Effector memory CD4-positive, alpha-beta T cell (primary cell): ENCODE measurements at regions not wholly inside any gene's neighbourhood (a gene's known extent, or its start where the extent isn't known, plus 50 kb on each side); places are given as distances from the start of the nearest gene placed in this dataset.

Experiments used
- DNase-seq, 3 donors: peaks; one replicate each; pipeline ENCODE4 v3.0.0-alpha.2; 2020
- H3K27ac ChIP-seq: 2 replicates; pipeline ENCODE4 v1.7.0; 2013; ENCODE audit warnings: mild to moderate bottlenecking, low read length, moderate library complexity; ENCODE audit not compliant: insufficient read depth, poor library complexity, severe bottlenecking
- H3K27me3 ChIP-seq: replicated peaks from 2 replicates; pipeline ENCODE4 v1.7.0; 2013; ENCODE audit warnings: mild to moderate bottlenecking, low read length; ENCODE audit not compliant: insufficient read depth, control insufficient read depth, poor library complexity, severe bottlenecking
- H3K36me3 ChIP-seq: 2 replicates; pipeline ENCODE4 v1.7.0; 2013; ENCODE audit warnings: mild to moderate bottlenecking, low read length, moderate library complexity; ENCODE audit not compliant: control insufficient read depth, insufficient read depth
- H3K4me1 ChIP-seq: 2 replicates; pipeline ENCODE4 v1.7.0; 2013; ENCODE audit warnings: low read length, mild to moderate bottlenecking; ENCODE audit not compliant: control insufficient read depth, insufficient read depth, poor library complexity, severe bottlenecking
- H3K4me3 ChIP-seq: 2 replicates; pipeline ENCODE4 v1.7.0; 2013; ENCODE audit warnings: low read length, low read depth, mild to moderate bottlenecking; ENCODE audit not compliant: insufficient read depth, poor library complexity, severe bottlenecking
- H3K9me3 ChIP-seq: 2 replicates; pipeline ENCODE4 v1.7.0; 2013; ENCODE audit warnings: mild to moderate bottlenecking, low read length, moderate library complexity; ENCODE audit not compliant: control insufficient read depth

DNA sequence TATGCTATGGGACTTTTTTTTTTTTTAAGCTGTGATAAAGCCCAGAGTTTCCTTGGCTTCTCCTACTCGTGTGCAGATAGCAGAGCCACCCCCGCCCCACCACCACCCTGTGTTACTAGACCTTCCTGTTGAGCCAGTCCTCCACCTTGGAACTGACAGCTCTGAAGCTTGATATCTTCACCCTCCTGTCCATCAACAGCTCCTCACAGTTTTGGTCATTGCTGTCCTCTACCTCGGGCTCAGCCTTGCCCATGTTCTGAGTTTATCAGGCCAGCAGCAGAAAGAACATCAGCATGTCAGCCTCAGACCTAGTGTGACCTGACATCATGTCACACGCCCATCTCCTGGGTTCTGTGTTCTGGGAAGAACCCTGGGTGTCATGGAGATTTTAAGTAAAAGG lies 167.1 kb upstream of the RAI14 start:
- no peaks in the 10 kb centered on the region for H3K4me1 ChIP-seq
- no peak for DNase-seq
- H3K36me3 ChIP-seq, result no peaks in the 10 kb centered on the region
- H3K9me3 ChIP-seq, result no peaks in the 10 kb centered on the region
- H3K27me3 ChIP-seq, result no peaks in the 10 kb centered on the region
- no peak overlapping the region for H3K27ac ChIP-seq
- H3K4me3 ChIP-seq, result no peak overlapping the region

DNA sequence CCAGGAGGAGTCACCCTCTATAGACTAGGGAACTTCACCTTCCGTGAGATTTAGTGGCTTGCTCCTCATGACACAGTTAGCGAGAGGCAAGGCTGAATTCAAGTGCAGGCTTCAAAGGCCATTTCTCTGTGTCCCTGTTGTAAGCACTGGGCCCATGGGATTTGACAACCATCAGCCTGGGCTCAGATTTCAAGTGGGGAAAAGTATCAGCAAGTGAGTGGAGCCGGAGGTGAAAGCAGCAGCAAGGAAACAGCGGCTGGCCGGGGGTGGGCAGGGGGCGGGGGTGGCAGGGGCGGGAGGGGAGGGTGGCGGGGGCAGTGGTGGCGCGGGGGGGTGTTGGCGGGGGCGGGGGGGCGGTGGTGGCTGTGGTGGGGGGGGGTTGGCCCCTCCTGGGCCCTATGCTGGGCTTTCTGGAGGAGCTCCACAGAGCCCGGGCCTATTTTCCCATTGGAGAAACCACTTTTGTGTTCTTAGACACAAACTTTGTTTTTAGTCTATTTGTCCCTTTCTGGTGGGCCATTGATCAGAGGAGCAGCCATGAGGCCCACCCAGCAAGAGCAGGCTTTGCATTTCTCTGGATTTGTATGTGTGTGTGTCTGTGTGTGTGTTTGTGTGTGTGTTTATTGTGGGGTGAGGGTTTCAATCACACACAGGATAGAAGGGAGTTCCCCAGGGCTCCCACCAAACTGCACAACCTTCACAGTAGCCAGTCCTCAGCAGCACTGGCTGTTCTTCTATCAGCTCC lies 165.4 kb upstream of the RAI14 start:
- no peak overlapping the region for H3K4me3 ChIP-seq
- H3K27me3 ChIP-seq, result no peaks in the 10 kb centered on the region
- no peaks in the 10 kb centered on the region for H3K4me1 ChIP-seq
- DNase-seq, result no peak
- H3K36me3 ChIP-seq, result no peaks in the 10 kb centered on the region
- H3K27ac ChIP-seq, result no peak overlapping the region
- no peaks in the 10 kb centered on the region for H3K9me3 ChIP-seq

DNA sequence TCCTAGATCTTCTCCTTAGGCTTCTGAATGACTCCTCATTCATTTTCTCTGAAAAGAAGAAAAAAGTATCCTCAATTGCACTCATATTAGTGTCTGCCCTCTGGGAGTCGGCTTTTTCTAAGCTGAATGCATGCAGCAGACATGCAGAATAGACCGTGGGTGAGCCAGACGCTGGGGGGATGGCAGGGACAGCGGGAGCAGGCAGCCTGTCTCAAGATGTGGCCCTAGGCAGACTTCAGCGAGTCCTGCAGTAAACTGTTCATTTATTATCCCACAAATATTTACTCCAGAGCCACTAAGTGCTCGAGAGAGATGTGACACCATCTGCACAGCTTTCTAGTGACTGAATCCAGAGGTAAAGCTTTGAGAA lies 164.9 kb upstream of the RAI14 start:
- Histone ChIP-seq H3K27me3 (no peaks in the 10 kb centered on the region), H3K9me3 (no peaks in the 10 kb centered on the region), H3K4me3 (no peak overlapping the region), H3K27ac (no peak overlapping the region), H3K4me1 (no peaks in the 10 kb centered on the region), H3K36me3 (no peaks in the 10 kb centered on the region)
- DNase-seq, result no peak

DNA sequence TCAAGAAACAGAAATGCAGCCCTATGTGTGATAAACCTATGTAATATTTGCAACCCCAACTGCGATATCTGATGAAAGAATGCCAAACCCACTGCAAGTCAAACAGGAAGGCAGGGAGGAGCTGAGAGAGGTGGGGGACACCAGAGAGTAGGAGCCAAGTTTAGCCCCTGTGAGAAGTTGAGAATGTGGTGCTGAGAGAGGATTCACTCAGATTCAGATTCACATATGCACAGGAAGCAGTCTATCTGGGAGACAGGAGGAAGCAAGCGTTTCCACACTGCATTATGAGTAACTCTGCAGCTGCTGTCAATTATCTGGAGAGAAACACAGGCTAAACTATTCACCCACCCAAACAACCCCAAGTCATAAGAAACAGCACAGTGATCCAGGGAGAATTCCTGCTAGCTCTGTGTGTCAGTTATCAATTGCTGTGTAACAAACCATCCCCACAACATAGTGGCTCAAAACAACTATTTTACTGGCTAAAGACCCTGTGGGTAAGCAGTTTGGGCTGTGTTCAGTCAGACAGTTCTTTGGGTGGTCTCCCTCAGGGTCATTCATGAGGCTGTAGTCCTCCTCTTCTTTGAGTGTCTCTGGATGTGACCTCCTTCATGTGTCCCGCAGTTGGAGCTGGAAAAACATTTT lies 161.9 kb upstream of the RAI14 start:
- no peak overlapping the region for H3K27ac ChIP-seq
- no peaks in the 10 kb centered on the region for H3K4me1 ChIP-seq
- H3K36me3 ChIP-seq, result no peaks in the 10 kb centered on the region
- H3K4me3 ChIP-seq, result no peak overlapping the region
- H3K27me3 ChIP-seq, result no peaks in the 10 kb centered on the region
- no peak for DNase-seq
- H3K9me3 ChIP-seq, result no peaks in the 10 kb centered on the region

DNA sequence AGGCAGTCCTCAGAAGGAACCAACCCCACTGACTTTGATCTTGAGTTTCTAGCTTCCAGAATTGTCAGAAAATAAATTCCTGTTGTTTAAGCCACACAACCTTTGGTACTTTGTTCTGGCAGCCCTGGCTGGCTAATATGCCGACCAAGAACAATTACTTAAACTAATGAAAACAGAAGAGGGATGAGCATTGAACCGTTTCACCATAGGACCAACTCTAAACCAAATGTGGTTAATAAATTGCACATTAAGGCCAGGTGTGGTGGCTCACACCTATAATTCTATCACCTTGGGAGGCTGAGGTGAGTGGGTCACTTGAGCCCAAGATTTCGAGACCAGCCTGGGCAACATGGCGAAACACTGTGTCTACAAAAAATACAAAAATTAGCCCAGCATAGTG lies 160.9 kb upstream of the RAI14 start:
- H3K4me1 ChIP-seq, result no peaks in the 10 kb centered on the region
- no peak overlapping the region for H3K27ac ChIP-seq
- H3K4me3 ChIP-seq, result no peak overlapping the region
- H3K9me3 ChIP-seq, result no peaks in the 10 kb centered on the region
- DNase-seq, result no peak
- no peaks in the 10 kb centered on the region for H3K36me3 ChIP-seq
- H3K27me3 ChIP-seq, result no peaks in the 10 kb centered on the region

DNA sequence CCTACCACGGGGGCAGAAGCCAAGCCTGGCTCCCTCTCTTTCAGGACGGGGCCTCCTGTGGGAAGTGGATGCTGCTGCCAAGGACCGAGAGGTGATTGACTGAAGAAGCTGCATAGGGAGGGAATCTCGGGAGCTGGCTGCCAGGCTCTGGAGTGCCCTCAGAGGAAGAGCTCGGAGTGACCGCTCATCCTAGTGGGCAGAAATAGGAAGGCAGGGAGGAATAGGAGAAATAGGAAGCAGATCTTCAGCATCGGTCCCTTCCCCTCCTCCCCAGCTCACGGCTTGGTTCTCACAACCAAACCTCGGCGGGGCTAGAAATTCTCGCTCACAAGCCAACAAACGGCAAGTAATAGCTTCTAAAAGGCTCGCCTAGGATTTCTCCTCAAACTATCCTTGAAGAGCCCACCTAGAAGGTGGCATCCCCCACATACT lies 159.9 kb upstream of the RAI14 start:
- no peaks in the 10 kb centered on the region for H3K27me3 ChIP-seq
- no peak overlapping the region for H3K27ac ChIP-seq
- no peak overlapping the region for H3K4me3 ChIP-seq
- no peaks in the 10 kb centered on the region for H3K4me1 ChIP-seq
- DNase-seq, result no peak
- no peaks in the 10 kb centered on the region for H3K9me3 ChIP-seq
- no peaks in the 10 kb centered on the region for H3K36me3 ChIP-seq

DNA sequence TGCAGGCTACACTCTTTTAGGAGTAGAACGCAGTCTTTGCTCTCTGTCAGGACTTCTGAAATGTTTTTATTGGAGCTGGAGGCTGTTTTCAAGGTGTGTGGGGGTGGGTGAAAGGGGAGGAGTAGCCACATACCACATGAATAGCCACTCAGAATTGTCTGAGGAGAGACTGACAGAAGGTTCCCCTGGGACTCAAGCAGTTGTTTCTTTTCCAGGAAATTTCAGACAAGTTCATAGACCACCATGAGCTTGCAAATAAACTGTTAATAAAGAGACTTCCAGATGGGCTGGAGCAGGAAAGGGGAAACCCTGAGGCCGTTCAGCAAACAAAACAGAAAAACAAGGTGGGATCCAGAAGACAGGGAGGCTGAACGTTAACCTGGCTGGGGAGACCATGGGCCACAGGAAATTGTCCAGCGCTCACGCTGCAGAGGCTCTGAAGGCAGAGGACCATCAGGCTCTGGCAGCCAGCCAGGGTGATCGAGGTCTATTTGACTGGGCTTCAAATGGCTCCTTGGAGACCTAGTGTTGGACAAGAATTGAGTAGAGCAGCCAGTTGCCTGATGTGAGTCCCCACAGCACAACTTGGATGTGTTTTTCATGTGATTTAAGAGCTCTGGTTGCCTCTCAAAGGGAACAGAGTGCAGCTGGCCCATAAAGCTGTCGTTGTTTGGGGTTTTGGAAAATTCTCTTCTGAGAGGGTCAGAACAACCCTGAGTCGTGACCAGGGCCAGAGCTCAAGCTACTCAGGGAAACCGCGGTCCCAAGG lies 159.2 kb upstream of the RAI14 start:
- no peak overlapping the region for H3K27ac ChIP-seq
- no peak for DNase-seq
- H3K27me3 ChIP-seq, result no peaks in the 10 kb centered on the region
- H3K4me3 ChIP-seq, result no peak overlapping the region
- no peaks in the 10 kb centered on the region for H3K4me1 ChIP-seq
- no peaks in the 10 kb centered on the region for H3K9me3 ChIP-seq
- no peaks in the 10 kb centered on the region for H3K36me3 ChIP-seq

DNA sequence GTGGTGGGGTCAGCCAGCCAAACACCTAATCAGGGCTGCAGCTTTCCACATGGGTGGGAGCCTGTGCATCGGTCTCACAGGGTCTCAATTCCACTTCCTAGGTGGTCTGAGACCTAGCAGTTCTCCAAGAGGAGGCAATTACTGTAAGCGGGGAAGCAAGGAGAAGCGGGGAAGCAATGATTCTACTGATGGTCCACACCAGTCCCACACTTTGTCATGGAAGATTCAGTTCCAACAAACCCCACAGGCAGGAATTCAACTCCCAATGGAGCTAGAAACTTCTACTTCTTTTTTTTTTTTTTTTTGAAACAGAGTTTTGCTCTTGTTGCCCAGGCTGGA lies 158.7 kb upstream of the RAI14 start:
- H3K4me3 ChIP-seq, result no peak overlapping the region
- H3K36me3 ChIP-seq, result no peaks in the 10 kb centered on the region
- H3K27me3 ChIP-seq, result no peaks in the 10 kb centered on the region
- H3K4me1 ChIP-seq, result no peaks in the 10 kb centered on the region
- H3K9me3 ChIP-seq, result no peaks in the 10 kb centered on the region
- H3K27ac ChIP-seq, result no peak overlapping the region
- no peak for DNase-seq

DNA sequence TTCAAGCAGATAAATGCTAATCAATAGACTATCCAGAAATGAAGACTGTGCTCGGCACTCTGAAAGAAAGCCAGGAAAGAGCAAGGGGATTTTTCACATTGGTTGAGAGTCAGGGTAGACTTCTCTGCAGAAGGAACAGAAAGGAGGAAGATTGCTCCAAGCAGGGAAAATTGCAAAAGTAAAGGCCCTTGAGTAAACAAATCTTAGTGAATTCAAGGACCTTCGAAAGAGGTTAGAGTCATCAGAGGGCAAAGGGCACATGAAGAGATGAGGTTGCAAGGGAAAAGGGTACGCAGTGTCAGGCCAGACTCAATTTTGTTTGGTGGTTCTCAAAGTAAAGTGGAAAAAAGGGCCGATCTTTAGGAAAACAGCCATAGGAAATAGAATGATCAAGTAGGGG lies 157.6 kb upstream of the RAI14 start:
- no peak overlapping the region for H3K4me3 ChIP-seq
- no peaks in the 10 kb centered on the region for H3K9me3 ChIP-seq
- no peaks in the 10 kb centered on the region for H3K4me1 ChIP-seq
- no peak for DNase-seq
- H3K27ac ChIP-seq, result no peak overlapping the region
- H3K27me3 ChIP-seq, result peaks cover 2% of the 10 kb centered on the region
- H3K36me3 ChIP-seq, result no peaks in the 10 kb centered on the region
